SK-N-MC (cell line): ENCODE measurements at regions not wholly inside any gene's neighbourhood (a gene's known extent, or its start where the extent isn't known, plus 50 kb on each side); places are given as distances from the start of the nearest gene placed in this dataset.

Source experiments
- EZH2 ChIP-seq: fragments of 200-600 bp; sonication (generic); IDR thresholded peaks from one replicate; pipeline ENCODE4 v1.6.1; 2017; ENCODE audit warnings: antibody characterized with exemption
- POLR2AphosphoS5 ChIP-seq: IDR thresholded peaks from 2 replicates; pipeline ENCODE4 v1.6.1; 2012; ENCODE audit warnings: mild to moderate bottlenecking, low read depth, low read length, borderline replicate concordance

DNA sequence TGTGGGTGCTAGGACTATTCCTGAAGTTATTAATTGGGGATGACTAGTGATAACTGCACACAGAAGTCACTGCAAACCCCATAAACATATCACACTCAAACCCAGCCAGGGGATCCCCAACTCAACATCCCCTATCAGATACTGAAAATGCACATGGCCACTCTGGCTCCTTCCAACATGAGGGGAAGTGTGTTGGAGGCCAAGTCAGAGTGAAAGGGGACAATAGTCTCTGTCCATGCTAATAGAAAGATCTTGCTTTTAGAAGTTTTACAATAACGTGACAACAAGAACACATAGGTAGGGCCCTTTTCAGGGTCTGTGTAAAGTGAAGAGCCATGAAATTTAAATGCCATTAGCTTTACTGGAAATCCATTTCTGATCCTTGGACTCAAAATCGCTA lies 98.8 kb upstream of the SEMA6A start:
- TF ChIP-seq POLR2AphosphoS5 (no peak), EZH2 (no peak)
